ENCODE measurements at regions not wholly inside any gene's neighbourhood (a gene's known extent, or its start where the extent isn't known, plus 50 kb on each side); places are given as distances from the start of the nearest gene placed in this dataset.

DNA sequence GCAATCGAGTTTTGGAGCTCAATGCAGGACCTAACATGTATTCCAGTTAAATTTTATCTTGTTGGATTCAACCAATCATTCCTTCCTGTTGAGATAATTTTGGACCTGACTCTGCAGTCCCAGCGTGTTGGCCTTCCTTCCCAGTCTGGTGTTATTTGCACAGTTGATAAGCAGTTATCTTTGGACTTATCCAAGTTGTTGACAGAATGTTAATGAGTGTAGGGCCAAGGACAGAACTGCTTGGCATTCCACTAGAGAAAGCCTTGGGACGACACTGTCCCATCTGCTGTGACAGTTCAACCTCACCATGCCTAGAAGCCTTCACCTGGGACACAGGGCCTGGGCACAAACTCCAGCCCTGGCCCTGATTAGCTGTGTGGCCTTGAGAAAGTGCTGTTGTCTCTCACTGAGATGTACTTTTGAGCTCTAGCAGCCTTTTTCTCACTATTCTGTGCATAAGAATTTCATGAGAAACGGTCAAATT lies 104.1 kb upstream of the SLC25A33 start:
- Histone ChIP-seq H3K4me3 (no peak overlapping the region), H3K27ac (peak overlapping the region in 2 of 5 donors; percentile 0 to 61), H3K27me3 (no peaks in the 10 kb centered on the region), H3K4me1 (replicated peaks in 1 of 2) (peaks cover 3 to 6% of the 10 kb centered on the region in 2 donors), H3K36me3 (replicated peaks in 1 of 2) (no peaks in the 10 kb centered on the region), H3K9me3 (replicated peaks in 1 of 3) (no peaks in the 10 kb centered on the region)
- DNase-seq: peak in 3 of 7 donors; percentile 42 to 65 (median 46)
- TF ChIP-seq POLR2A (IDR thresholded peaks at IDR 0.05): no peak
- TF ChIP-seq, protein P1, sequence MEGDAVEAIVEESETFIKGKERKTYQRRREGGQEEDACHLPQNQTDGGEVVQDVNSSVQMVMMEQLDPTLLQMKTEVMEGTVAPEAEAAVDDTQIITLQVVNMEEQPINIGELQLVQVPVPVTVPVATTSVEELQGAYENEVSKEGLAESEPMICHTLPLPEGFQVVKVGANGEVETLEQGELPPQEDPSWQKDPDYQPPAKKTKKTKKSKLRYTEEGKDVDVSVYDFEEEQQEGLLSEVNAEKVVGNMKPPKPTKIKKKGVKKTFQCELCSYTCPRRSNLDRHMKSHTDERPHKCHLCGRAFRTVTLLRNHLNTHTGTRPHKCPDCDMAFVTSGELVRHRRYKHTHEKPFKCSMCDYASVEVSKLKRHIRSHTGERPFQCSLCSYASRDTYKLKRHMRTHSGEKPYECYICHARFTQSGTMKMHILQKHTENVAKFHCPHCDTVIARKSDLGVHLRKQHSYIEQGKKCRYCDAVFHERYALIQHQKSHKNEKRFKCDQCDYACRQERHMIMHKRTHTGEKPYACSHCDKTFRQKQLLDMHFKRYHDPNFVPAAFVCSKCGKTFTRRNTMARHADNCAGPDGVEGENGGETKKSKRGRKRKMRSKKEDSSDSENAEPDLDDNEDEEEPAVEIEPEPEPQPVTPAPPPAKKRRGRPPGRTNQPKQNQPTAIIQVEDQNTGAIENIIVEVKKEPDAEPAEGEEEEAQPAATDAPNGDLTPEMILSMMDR (IDR thresholded peaks at IDR 0.05): no peak
- WGBS, 4 donors: 40 to 46% (median 44%) methylated on average over 4 of the region's 4 CpGs
- intact Hi-C loops (cut with DNase I): no loop called here

DNA sequence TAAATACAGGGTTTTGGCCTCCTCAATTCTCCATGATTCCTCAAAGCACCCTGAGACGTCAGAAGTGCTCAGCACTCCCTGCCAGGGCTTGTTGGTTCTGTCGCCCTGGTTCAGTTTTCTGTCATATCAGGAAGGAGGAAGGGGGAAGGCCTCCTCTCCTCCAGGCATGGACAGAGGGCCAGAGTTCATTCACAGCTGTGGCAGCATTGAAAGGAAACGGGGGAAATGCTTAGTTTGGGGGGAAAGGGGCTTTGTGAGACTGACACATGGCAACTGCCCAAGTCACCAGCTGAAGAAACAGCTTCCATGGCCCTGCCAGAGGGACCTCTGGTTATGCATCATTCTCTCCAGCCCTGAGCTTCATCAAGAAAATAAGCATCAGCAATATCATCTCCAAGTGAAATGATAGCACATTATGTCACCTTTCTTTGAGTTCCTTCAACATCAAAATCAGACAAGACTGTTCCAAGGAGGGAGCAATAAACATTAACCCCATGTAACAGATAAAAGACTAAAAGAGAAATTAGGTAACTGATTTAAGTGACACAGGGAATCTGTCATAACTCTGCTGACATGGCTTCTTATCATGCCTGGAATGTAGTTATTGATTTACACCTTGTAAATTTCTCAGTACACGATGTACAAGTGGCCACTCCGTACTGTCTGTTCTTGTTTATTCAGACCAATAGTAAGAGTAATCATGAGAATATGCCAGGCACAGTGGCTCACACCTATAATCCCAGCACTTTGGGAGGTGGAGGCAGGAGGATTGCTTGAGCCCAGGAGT lies 103.2 kb upstream of the SLC25A33 start:
- 49 to 79% (median 67%) methylated on average over 5 of the region's 5 CpGs for WGBS, 4 donors
- no peak overlapping the region for H3K4me3 ChIP-seq
- intact Hi-C loops (cut with DNase I): no loop called here
- no peaks in the 10 kb centered on the region for H3K36me3 ChIP-seq (replicated peaks in 1 of 2)
- H3K27ac ChIP-seq: peak overlapping the region in 1 of 5 donors; percentile 8
- H3K4me1 ChIP-seq (replicated peaks in 1 of 2): peaks cover 3 to 6% of the 10 kb centered on the region in 2 donors
- H3K27me3 ChIP-seq: no peaks in the 10 kb centered on the region
- TF ChIP-seq, protein P1 (IDR thresholded peaks at IDR 0.05): no peak
- no peak for TF ChIP-seq POLR2A (IDR thresholded peaks at IDR 0.05)
- no peaks in the 10 kb centered on the region for H3K9me3 ChIP-seq (replicated peaks in 1 of 3)
- DNase-seq: no peak

DNA sequence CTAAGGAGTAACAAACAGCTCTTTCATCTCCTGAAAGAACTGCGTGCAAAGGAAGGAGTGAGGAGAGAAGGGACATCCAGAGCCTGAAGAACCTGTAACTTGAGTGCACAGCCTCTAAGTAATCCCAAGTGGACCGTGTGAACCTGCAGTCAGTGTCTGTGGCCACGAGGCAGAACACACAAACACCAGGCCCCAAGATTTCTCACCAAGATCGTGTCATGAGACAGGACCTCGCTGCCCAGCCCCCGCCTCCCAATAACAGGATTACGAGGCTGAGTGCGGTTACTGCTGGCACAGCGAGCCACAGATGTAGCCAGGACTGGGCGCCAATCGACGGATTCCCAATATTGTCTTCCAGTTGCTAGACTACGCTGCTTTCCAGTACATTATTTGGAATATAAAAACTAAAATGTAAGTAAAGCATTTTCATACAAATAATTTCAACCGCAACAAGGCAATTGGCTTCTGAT lies 101.3 kb upstream of the SLC25A33 start:
- intact Hi-C loops (cut with DNase I): no loop called here
- no peaks in the 10 kb centered on the region for H3K27me3 ChIP-seq
- no peak for DNase-seq
- H3K36me3 ChIP-seq (replicated peaks in 1 of 2): no peaks in the 10 kb centered on the region
- H3K4me3 ChIP-seq: no peak overlapping the region
- peaks cover 3 to 6% of the 10 kb centered on the region in 2 donors for H3K4me1 ChIP-seq (replicated peaks in 1 of 2)
- peak overlapping the region in 1 of 5 donors; percentile 10 for H3K27ac ChIP-seq
- WGBS, 4 donors: 83 to 89% (median 85%) methylated on average over 13 to 14 of the region's 14 CpGs
- H3K9me3 ChIP-seq (replicated peaks in 1 of 3): no peaks in the 10 kb centered on the region
- TF ChIP-seq POLR2A (IDR thresholded peaks at IDR 0.05): no peak
- TF ChIP-seq, protein P1 (IDR thresholded peaks at IDR 0.05): no peak

DNA sequence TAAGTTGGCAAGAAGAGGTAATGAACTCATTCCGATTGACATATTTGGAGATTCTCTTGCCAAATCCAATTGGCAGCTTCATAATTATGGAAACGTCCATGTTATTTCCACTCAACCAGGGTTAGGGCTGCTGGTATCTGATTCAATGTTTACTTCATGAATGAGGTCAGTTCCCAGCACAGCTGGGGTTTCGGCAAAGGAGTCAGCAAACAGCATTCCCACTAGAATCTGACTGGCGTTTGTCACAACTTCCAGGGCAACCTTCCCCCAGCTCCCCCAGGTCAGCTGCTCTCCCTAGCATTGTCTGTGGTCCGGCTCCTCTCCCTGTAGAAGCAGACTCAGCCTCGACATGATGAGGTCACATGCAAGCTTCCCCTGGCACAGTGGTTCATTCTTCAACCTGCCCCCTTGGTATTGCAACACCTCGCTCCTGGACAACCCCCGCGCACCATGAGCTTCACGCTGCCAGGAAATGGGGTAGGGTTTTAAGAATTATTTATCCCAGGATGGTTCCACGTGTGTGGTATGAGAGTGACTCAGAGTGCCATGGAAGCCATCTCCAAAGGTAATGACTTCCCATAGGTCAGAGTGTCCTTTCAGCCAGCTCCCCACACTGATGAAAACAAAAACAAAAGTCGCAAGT lies 100.7 kb upstream of the SLC25A33 start:
- Histone ChIP-seq H3K27ac (peak overlapping the region in 1 of 5 donors; percentile 10), H3K4me1 (replicated peaks in 1 of 2) (peaks cover 3 to 6% of the 10 kb centered on the region in 2 donors), H3K27me3 (no peaks in the 10 kb centered on the region), H3K9me3 (replicated peaks in 1 of 3) (no peaks in the 10 kb centered on the region), H3K36me3 (replicated peaks in 1 of 2) (no peaks in the 10 kb centered on the region), H3K4me3 (no peak overlapping the region)
- intact Hi-C loops (cut with DNase I): no loop called here
- 55 to 67% (median 60%) methylated on average over 5 to 12 of the region's 12 CpGs for WGBS, 4 donors
- TF ChIP-seq, protein P1 (IDR thresholded peaks at IDR 0.05): no peak
- TF ChIP-seq POLR2A (IDR thresholded peaks at IDR 0.05): no peak
- peak in 1 of 7 donors; percentile 31 for DNase-seq

All from adrenal gland (tissue), 9 donors.